Thyroid gland (tissue), 4 donors: ENCODE measurements at regions not wholly inside any gene's neighbourhood (a gene's known extent, or its start where the extent isn't known, plus 50 kb on each side); places are given as distances from the start of the nearest gene placed in this dataset.

ENCODE experiments used
- CTCF ChIP-seq, 6 experiments: fragments of 200-600 bp in 3 of 6; fragments of 450-650 bp in 3 of 6; sonication (generic) in 3 of 6; IDR thresholded peaks; one replicate each; pipeline ENCODE4 v1.5.1; 2016 to 2019; ENCODE audit warnings: antibody characterized with exemption in 6 of 6, mild to moderate bottlenecking in 2 of 6, inconsistent platforms in 1 of 6, moderate library complexity in 1 of 6
- POLR2A ChIP-seq, 2 donors: fragments of 450-650 bp; IDR thresholded peaks; one replicate each; pipeline ENCODE4 v1.6.1; 2017; ENCODE audit warnings: antibody characterized with exemption in 2 of 2, mild to moderate bottlenecking in 2 of 2, moderate library complexity in 1 of 2

GRCh38 chr12:86414201-86414600, 158.0 kb upstream of the MGAT4C start:
- no peak for TF ChIP-seq CTCF (IDR thresholded peaks at IDR 0.05)
- no peak for TF ChIP-seq POLR2A (IDR thresholded peaks at IDR 0.05)
